ENCODE measurements at regions not wholly inside any gene's neighbourhood (a gene's known extent, or its start where the extent isn't known, plus 50 kb on each side); places are given as distances from the start of the nearest gene placed in this dataset.

- H4K8ac ChIP-seq (ENCODE audit: low read depth, low read length), result no peak overlapping the region
- no peak overlapping the region for H2BK120ac ChIP-seq (ENCODE audit: low read depth, low read length)
- H3K4ac ChIP-seq (ENCODE audit: low read depth, low read length), result no peak overlapping the region
- H3K23ac ChIP-seq (ENCODE audit: low read length), result no peak overlapping the region
- H3K4me1 ChIP-seq (ENCODE audit: control insufficient read depth, low read depth, low read length), result no peaks in the 10 kb centered on the region
- no peak overlapping the region for H3K18ac ChIP-seq (ENCODE audit: low read length)
- no peak overlapping the region for H3K9ac ChIP-seq (ENCODE audit: low read length)
- no peak overlapping the region for H3K27ac ChIP-seq (ENCODE audit: low read depth, low read length)
- H3K79me2 ChIP-seq (ENCODE audit: control insufficient read depth, insufficient read depth, low read length), result no peaks in the 10 kb centered on the region
- no peak overlapping the region for H2BK5ac ChIP-seq (ENCODE audit: low read length)
- H3K56ac ChIP-seq (ENCODE audit: low read length), result no peak overlapping the region
- no peak overlapping the region for H3K4me3 ChIP-seq (ENCODE audit: low read length)
- WGBS (ENCODE audit: extremely low coverage, insufficient coverage, low lambda C conversion rate), result no CpG with 5 or more reads among the region's 1 CpG
- no peak for DNase-seq
- no peak overlapping the region for H2BK15ac ChIP-seq (replicated peaks; ENCODE audit: low read depth)
- no peak overlapping the region for H4K5ac ChIP-seq (ENCODE audit: low read length)
- no peak overlapping the region for H3K4me2 ChIP-seq (ENCODE audit: low read length)
- no peak overlapping the region for H2AK5ac ChIP-seq (ENCODE audit: low read length)
- H3K79me1 ChIP-seq (ENCODE audit: low read length), result no peaks in the 10 kb centered on the region
- no peaks in the 10 kb centered on the region for H3K27me3 ChIP-seq (ENCODE audit: insufficient read depth, low read length, poor library complexity)
- H3K36me3 ChIP-seq (ENCODE audit: control insufficient read depth, insufficient read depth, low read length), result no peaks in the 10 kb centered on the region
These were observed 947.8 kb downstream of the C4orf33 start for GRCh38 chr4:130043732-130044160.

DNA sequence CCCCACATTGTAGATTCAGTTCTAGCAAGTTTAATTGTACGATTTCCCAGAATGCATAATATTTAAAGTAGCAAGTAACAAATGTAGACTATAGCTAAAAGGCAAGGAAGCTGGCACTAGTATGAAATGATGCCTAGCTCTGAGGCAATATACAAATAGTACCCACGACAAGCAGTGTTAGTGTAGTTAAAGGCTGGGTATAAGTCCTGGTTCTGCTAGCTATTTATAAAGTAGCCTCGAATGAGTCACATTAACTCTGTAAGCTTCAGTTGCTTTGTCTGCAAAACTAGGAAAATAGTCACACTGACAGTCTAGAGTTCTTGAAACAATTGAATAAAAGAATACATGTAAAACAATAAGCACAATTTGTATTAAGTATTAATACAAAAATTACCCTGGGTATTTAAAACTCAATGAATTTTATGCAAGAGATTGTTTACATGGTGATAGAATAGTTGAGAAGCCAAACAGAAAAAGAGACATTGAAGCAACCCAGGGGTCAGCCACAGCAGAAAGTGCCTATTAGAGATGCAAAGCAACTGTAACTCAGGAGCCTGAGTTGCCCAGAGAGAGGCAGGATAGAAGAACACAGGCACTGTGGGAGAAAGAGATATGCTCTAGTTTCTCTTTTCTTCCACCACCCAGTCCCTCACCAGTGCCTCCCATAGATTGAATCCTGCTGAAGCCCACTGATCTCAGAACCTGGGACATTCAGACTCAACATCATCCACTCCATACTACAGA, 949.0 kb downstream of the C4orf33 start:
- no peak overlapping the region for H2BK5ac ChIP-seq (ENCODE audit: low read length)
- H4K5ac ChIP-seq (ENCODE audit: low read length), result no peak overlapping the region
- no peak overlapping the region for H3K4me2 ChIP-seq (ENCODE audit: low read length)
- H3K36me3 ChIP-seq (ENCODE audit: control insufficient read depth, insufficient read depth, low read length), result no peaks in the 10 kb centered on the region
- no peak overlapping the region for H3K27ac ChIP-seq (ENCODE audit: low read depth, low read length)
- no peak for DNase-seq
- no peak overlapping the region for H4K8ac ChIP-seq (ENCODE audit: low read depth, low read length)
- H2BK15ac ChIP-seq (replicated peaks; ENCODE audit: low read depth), result no peak overlapping the region
- no peaks in the 10 kb centered on the region for H3K27me3 ChIP-seq (ENCODE audit: insufficient read depth, low read length, poor library complexity)
- H2BK120ac ChIP-seq (ENCODE audit: low read depth, low read length), result no peak overlapping the region
- H3K79me1 ChIP-seq (ENCODE audit: low read length), result no peaks in the 10 kb centered on the region
- H3K9ac ChIP-seq (ENCODE audit: low read length), result no peak overlapping the region
- no peak overlapping the region for H3K56ac ChIP-seq (ENCODE audit: low read length)
- H2AK5ac ChIP-seq (ENCODE audit: low read length), result no peak overlapping the region
- no CpG with 5 or more reads among the region's 3 CpGs for WGBS (ENCODE audit: extremely low coverage, insufficient coverage, low lambda C conversion rate)
- H3K4me3 ChIP-seq (ENCODE audit: low read length), result no peak overlapping the region
- H3K4ac ChIP-seq (ENCODE audit: low read depth, low read length), result no peak overlapping the region
- no peak overlapping the region for H3K23ac ChIP-seq (ENCODE audit: low read length)
- H3K79me2 ChIP-seq (ENCODE audit: control insufficient read depth, insufficient read depth, low read length), result no peaks in the 10 kb centered on the region
- H3K4me1 ChIP-seq (ENCODE audit: control insufficient read depth, low read depth, low read length), result no peaks in the 10 kb centered on the region
- H3K18ac ChIP-seq (ENCODE audit: low read length), result peak overlapping the region; percentile 5

DNA sequence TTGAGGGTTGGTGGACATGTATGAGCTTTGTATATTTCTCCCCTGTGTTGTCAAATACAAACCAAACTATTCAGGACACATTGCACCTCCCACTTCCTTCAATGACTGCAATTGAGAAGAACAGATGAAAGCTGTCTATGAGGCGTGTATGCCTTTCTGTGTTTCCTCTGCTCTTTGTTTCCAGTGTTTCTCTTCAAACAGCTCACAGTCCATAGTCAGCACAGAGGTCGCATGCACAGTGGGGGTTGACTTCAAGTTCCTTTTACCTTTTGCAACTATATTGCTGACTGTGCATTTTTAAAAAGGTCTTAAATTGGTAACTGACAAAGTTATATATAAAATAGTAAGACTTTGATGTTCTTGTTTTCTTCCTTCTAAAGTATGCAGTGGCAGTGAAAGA, 957.8 kb downstream of the C4orf33 start:
- WGBS (ENCODE audit: extremely low coverage, insufficient coverage, low lambda C conversion rate), result no CpG with 5 or more reads among the region's 2 CpGs
- DNase-seq, result no peak
- no peak overlapping the region for H4K5ac ChIP-seq (ENCODE audit: low read length)
- H2BK120ac ChIP-seq (ENCODE audit: low read depth, low read length), result no peak overlapping the region
- H3K27ac ChIP-seq (ENCODE audit: low read depth, low read length), result no peak overlapping the region
- no peak overlapping the region for H3K23ac ChIP-seq (ENCODE audit: low read length)
- no peak overlapping the region for H3K56ac ChIP-seq (ENCODE audit: low read length)
- H3K36me3 ChIP-seq (ENCODE audit: control insufficient read depth, insufficient read depth, low read length), result no peaks in the 10 kb centered on the region
- no peaks in the 10 kb centered on the region for H3K79me1 ChIP-seq (ENCODE audit: low read length)
- H3K4me1 ChIP-seq (ENCODE audit: control insufficient read depth, low read depth, low read length), result no peaks in the 10 kb centered on the region
- H3K27me3 ChIP-seq (ENCODE audit: insufficient read depth, low read length, poor library complexity), result no peaks in the 10 kb centered on the region
- no peak overlapping the region for H2AK5ac ChIP-seq (ENCODE audit: low read length)
- H3K9ac ChIP-seq (ENCODE audit: low read length), result no peak overlapping the region
- H2BK15ac ChIP-seq (replicated peaks; ENCODE audit: low read depth), result no peak overlapping the region
- H3K79me2 ChIP-seq (ENCODE audit: control insufficient read depth, insufficient read depth, low read length), result no peaks in the 10 kb centered on the region
- no peak overlapping the region for H4K8ac ChIP-seq (ENCODE audit: low read depth, low read length)
- no peak overlapping the region for H3K18ac ChIP-seq (ENCODE audit: low read length)
- H3K4ac ChIP-seq (ENCODE audit: low read depth, low read length), result no peak overlapping the region
- H2BK5ac ChIP-seq (ENCODE audit: low read length), result no peak overlapping the region
- H3K4me3 ChIP-seq (ENCODE audit: low read length), result no peak overlapping the region
- H3K4me2 ChIP-seq (ENCODE audit: low read length), result no peak overlapping the region

GRCh38 chr4:130054908-130055307, 959.0 kb downstream of the C4orf33 start:
- no peak overlapping the region for H3K56ac ChIP-seq (ENCODE audit: low read length)
- no peak overlapping the region for H3K4me3 ChIP-seq (ENCODE audit: low read length)
- no CpG with 5 or more reads among the region's 1 CpG for WGBS (ENCODE audit: extremely low coverage, insufficient coverage, low lambda C conversion rate)
- no peak overlapping the region for H3K23ac ChIP-seq (ENCODE audit: low read length)
- DNase-seq, result no peak
- no peaks in the 10 kb centered on the region for H3K4me1 ChIP-seq (ENCODE audit: control insufficient read depth, low read depth, low read length)
- no peak overlapping the region for H3K9ac ChIP-seq (ENCODE audit: low read length)
- H2BK5ac ChIP-seq (ENCODE audit: low read length), result no peak overlapping the region
- H3K4ac ChIP-seq (ENCODE audit: low read depth, low read length), result peak overlapping the region; percentile 36
- H3K27ac ChIP-seq (ENCODE audit: low read depth, low read length), result no peak overlapping the region
- H2BK15ac ChIP-seq (replicated peaks; ENCODE audit: low read depth), result no peak overlapping the region
- H3K18ac ChIP-seq (ENCODE audit: low read length), result no peak overlapping the region
- H3K4me2 ChIP-seq (ENCODE audit: low read length), result no peak overlapping the region
- H2AK5ac ChIP-seq (ENCODE audit: low read length), result no peak overlapping the region
- H3K79me2 ChIP-seq (ENCODE audit: control insufficient read depth, insufficient read depth, low read length), result no peaks in the 10 kb centered on the region
- no peak overlapping the region for H2BK120ac ChIP-seq (ENCODE audit: low read depth, low read length)
- no peaks in the 10 kb centered on the region for H3K27me3 ChIP-seq (ENCODE audit: insufficient read depth, low read length, poor library complexity)
- no peaks in the 10 kb centered on the region for H3K79me1 ChIP-seq (ENCODE audit: low read length)
- no peak overlapping the region for H4K5ac ChIP-seq (ENCODE audit: low read length)
- no peak overlapping the region for H4K8ac ChIP-seq (ENCODE audit: low read depth, low read length)
- no peaks in the 10 kb centered on the region for H3K36me3 ChIP-seq (ENCODE audit: control insufficient read depth, insufficient read depth, low read length)

GRCh38 chr4:130056286-130056685, 960.3 kb downstream of the C4orf33 start:
- no peaks in the 10 kb centered on the region for H3K79me1 ChIP-seq (ENCODE audit: low read length)
- no peak overlapping the region for H2BK120ac ChIP-seq (ENCODE audit: low read depth, low read length)
- H3K79me2 ChIP-seq (ENCODE audit: control insufficient read depth, insufficient read depth, low read length), result no peaks in the 10 kb centered on the region
- H3K18ac ChIP-seq (ENCODE audit: low read length), result no peak overlapping the region
- no peaks in the 10 kb centered on the region for H3K4me1 ChIP-seq (ENCODE audit: control insufficient read depth, low read depth, low read length)
- no peak overlapping the region for H3K4me2 ChIP-seq (ENCODE audit: low read length)
- H3K36me3 ChIP-seq (ENCODE audit: control insufficient read depth, insufficient read depth, low read length), result no peaks in the 10 kb centered on the region
- no peak overlapping the region for H2BK5ac ChIP-seq (ENCODE audit: low read length)
- no peak overlapping the region for H3K23ac ChIP-seq (ENCODE audit: low read length)
- no peak overlapping the region for H4K5ac ChIP-seq (ENCODE audit: low read length)
- DNase-seq, result no peak
- no peak overlapping the region for H3K27ac ChIP-seq (ENCODE audit: low read depth, low read length)
- WGBS (ENCODE audit: extremely low coverage, insufficient coverage, low lambda C conversion rate), result no CpG with 5 or more reads among the region's 2 CpGs
- H3K56ac ChIP-seq (ENCODE audit: low read length), result no peak overlapping the region
- H3K9ac ChIP-seq (ENCODE audit: low read length), result no peak overlapping the region
- no peak overlapping the region for H4K8ac ChIP-seq (ENCODE audit: low read depth, low read length)
- H2AK5ac ChIP-seq (ENCODE audit: low read length), result no peak overlapping the region
- H3K4me3 ChIP-seq (ENCODE audit: low read length), result no peak overlapping the region
- H3K4ac ChIP-seq (ENCODE audit: low read depth, low read length), result no peak overlapping the region
- H2BK15ac ChIP-seq (replicated peaks; ENCODE audit: low read depth), result no peak overlapping the region
- no peaks in the 10 kb centered on the region for H3K27me3 ChIP-seq (ENCODE audit: insufficient read depth, low read length, poor library complexity)

DNA sequence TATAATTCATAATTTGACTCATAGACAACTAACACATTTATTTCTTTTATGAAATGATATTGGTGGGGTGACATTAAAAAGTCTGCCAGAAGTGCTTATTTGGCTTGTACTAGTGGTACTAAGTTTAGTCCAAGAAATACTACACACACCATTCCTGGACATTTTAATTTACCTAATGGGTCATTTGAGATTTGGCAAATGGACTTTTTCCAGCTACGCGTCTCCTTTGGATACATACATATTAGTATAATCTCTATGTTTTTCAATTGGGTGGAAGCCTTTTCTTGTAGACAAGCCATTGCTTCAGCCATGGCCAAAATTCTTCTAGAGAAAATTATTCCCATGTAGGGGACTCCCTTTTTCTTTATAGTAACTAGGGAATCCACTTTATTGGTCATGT, 968.5 kb downstream of the C4orf33 start:
- H3K36me3 ChIP-seq (ENCODE audit: control insufficient read depth, insufficient read depth, low read length), result no peaks in the 10 kb centered on the region

More for the DNA sequence above, 968.5 kb downstream of the C4orf33 start:
- no peak for DNase-seq
- no peak overlapping the region for H3K4ac ChIP-seq (ENCODE audit: low read depth, low read length)
- no peak overlapping the region for H3K4me3 ChIP-seq (ENCODE audit: low read length)
- no peaks in the 10 kb centered on the region for H3K4me1 ChIP-seq (ENCODE audit: control insufficient read depth, low read depth, low read length)
- H3K27me3 ChIP-seq (ENCODE audit: insufficient read depth, low read length, poor library complexity), result no peaks in the 10 kb centered on the region
- H3K27ac ChIP-seq (ENCODE audit: low read depth, low read length), result no peak overlapping the region
- no peak overlapping the region for H4K5ac ChIP-seq (ENCODE audit: low read length)
- H3K4me2 ChIP-seq (ENCODE audit: low read length), result no peak overlapping the region
- no peak overlapping the region for H2BK5ac ChIP-seq (ENCODE audit: low read length)
- no peaks in the 10 kb centered on the region for H3K79me1 ChIP-seq (ENCODE audit: low read length)
- H3K9ac ChIP-seq (ENCODE audit: low read length), result no peak overlapping the region
- H4K8ac ChIP-seq (ENCODE audit: low read depth, low read length), result no peak overlapping the region
- H2BK120ac ChIP-seq (ENCODE audit: low read depth, low read length), result no peak overlapping the region
- no peak overlapping the region for H3K23ac ChIP-seq (ENCODE audit: low read length)
- H3K79me2 ChIP-seq (ENCODE audit: control insufficient read depth, insufficient read depth, low read length), result no peaks in the 10 kb centered on the region
- no peak overlapping the region for H2AK5ac ChIP-seq (ENCODE audit: low read length)
- no peak overlapping the region for H3K56ac ChIP-seq (ENCODE audit: low read length)
- no peak overlapping the region for H3K18ac ChIP-seq (ENCODE audit: low read length)
- no CpG with 5 or more reads among the region's 2 CpGs for WGBS (ENCODE audit: extremely low coverage, insufficient coverage, low lambda C conversion rate)
- no peak overlapping the region for H2BK15ac ChIP-seq (replicated peaks; ENCODE audit: low read depth)
